Right lobe of liver (tissue), 6 donors: ENCODE measurements at regions not wholly inside any gene's neighbourhood (a gene's known extent, or its start where the extent isn't known, plus 50 kb on each side); places are given as distances from the start of the nearest gene placed in this dataset.

Experiments
- ATAC-seq, 4 donors: fragments of 200-7000 bp; cut with Tn5 transposase; one replicate each; pipeline ENCODE4 v1.9.1; 2020; ENCODE audit warnings: mild to moderate bottlenecking in 4 of 4, moderate library complexity in 4 of 4
- DNase-seq, 3 donors: peaks; one replicate each; pipeline ENCODE4 v3.0.0-alpha.2; 2020
- H3K27ac ChIP-seq, 3 donors: fragments of 200-600 bp; one replicate each; pipeline ENCODE4 v1.8.0; 2022
- H3K27me3 ChIP-seq, 2 donors: fragments of 200-600 bp; one replicate each; pipeline ENCODE4 v1.8.0; 2022
- H3K36me3 ChIP-seq, 4 donors: fragments of 200-600 bp; sonication (generic) in 1 of 4; one replicate each; pipeline versions ENCODE4 v1.5.1 to v1.8.0; 2017 to 2022; ENCODE audit warnings: control low read depth in 1 of 4
- H3K4me1 ChIP-seq, 4 donors: fragments of 200-600 bp; sonication (generic) in 1 of 4; one replicate each; pipeline versions ENCODE4 v1.5.1 to v1.8.0; 2017 to 2022; ENCODE audit warnings: control low read depth in 1 of 4
- H3K4me3 ChIP-seq, 3 donors: fragments of 200-600 bp; one replicate each; pipeline ENCODE4 v1.8.0; 2022
- H3K9me3 ChIP-seq, 4 donors: fragments of 200-600 bp; sonication (generic) in 1 of 4; one replicate each; pipeline versions ENCODE4 v1.5.1 to v1.8.0; 2017 to 2022; ENCODE audit warnings: control low read depth in 1 of 4
- CTCF ChIP-seq, 4 donors: fragments of 200-600 bp in 3 of 4; fragments of 450-650 bp in 1 of 4; IDR thresholded peaks; one replicate each; pipeline versions ENCODE4 v1.5.1 to v1.8.0; 2016 to 2022; ENCODE audit warnings: antibody characterized with exemption in 4 of 4, mild to moderate bottlenecking in 2 of 4
- POLR2A ChIP-seq: fragments of 450-650 bp; IDR thresholded peaks from one replicate; pipeline ENCODE4 v1.6.1; 2017; ENCODE audit warnings: antibody characterized with exemption, mild to moderate bottlenecking
- WGBS: methylation state at CpG from one replicate; pipeline ENCODE4 v1.1.6; 2018; ENCODE audit warnings: low coverage, low lambda C conversion rate; ENCODE audit not compliant: insufficient coverage; ENCODE audit errors: missing lambda C conversion rate; 5-methylcytosine and 5-hydroxymethylcytosine counted together
- intact Hi-C, 2 donors: fragments of 100-400 bp; cut with DNase I; formaldehyde crosslinking; loops; one replicate each; pipeline versions ENCODE4 v1.11.2 to v1.14.1; 2022
- donor health status: DM: no; HTN: yes; CAD: no.
- donor health status: DM: no; HTN: no; CAD: no.
- donor health status: DM: no; HTN: no; CAD: no.
- donor health status: DM: no; HTN: yes; CAD: no.
- donor health status: DM: no; HTN: yes; CAD: no.

GRCh38 chr3:145735631-145736030 is 425.4 kb downstream of the PLOD2 start:
- no peak for ATAC-seq
- H3K4me3 ChIP-seq: no peak overlapping the region
- H3K9me3 ChIP-seq: no peaks in the 10 kb centered on the region
- TF ChIP-seq POLR2A (no peak), CTCF (IDR thresholded peaks at IDR 0.05) (no peak)
- no peaks in the 10 kb centered on the region for H3K4me1 ChIP-seq
- no peaks in the 10 kb centered on the region for H3K36me3 ChIP-seq
- 59% methylated on average over 2 of the region's 2 CpGs for WGBS
- no peak for DNase-seq
- no peak overlapping the region for H3K27ac ChIP-seq
- H3K27me3 ChIP-seq: no peaks in the 10 kb centered on the region
- intact Hi-C loops: no loop called here

GRCh38 chr3:145737952-145738351 is 423.0 kb downstream of the PLOD2 start:
- Histone ChIP-seq H3K4me3 (no peak overlapping the region), H3K9me3 (no peaks in the 10 kb centered on the region), H3K4me1 (no peaks in the 10 kb centered on the region), H3K36me3 (no peaks in the 10 kb centered on the region), H3K27ac (no peak overlapping the region), H3K27me3 (no peaks in the 10 kb centered on the region)
- intact Hi-C loops: no loop called here
- no peak for TF ChIP-seq CTCF (IDR thresholded peaks at IDR 0.05)
- TF ChIP-seq POLR2A: no peak
- DNase-seq (no peak), ATAC-seq (no peak)
- 100% methylated on average over 1 of the region's 1 CpG for WGBS

GRCh38 chr3:145739926-145740325 is 421.1 kb downstream of the PLOD2 start:
- no peak for TF ChIP-seq POLR2A
- no peak for TF ChIP-seq CTCF (IDR thresholded peaks at IDR 0.05)
- no peaks in the 10 kb centered on the region for H3K9me3 ChIP-seq
- H3K4me3 ChIP-seq: no peak overlapping the region
- H3K4me1 ChIP-seq: no peaks in the 10 kb centered on the region
- no peaks in the 10 kb centered on the region for H3K36me3 ChIP-seq
- DNase-seq (no peak), ATAC-seq (no peak)
- H3K27me3 ChIP-seq: no peaks in the 10 kb centered on the region
- intact Hi-C loops: no loop called here
- 35% methylated on average over 3 of the region's 4 CpGs for WGBS
- H3K27ac ChIP-seq: no peak overlapping the region

GRCh38 chr3:145750657-145751056 is 410.3 kb downstream of the PLOD2 start:
- Histone ChIP-seq H3K9me3 (no peaks in the 10 kb centered on the region), H3K27me3 (no peaks in the 10 kb centered on the region), H3K4me3 (no peak overlapping the region), H3K4me1 (no peaks in the 10 kb centered on the region), H3K27ac (no peak overlapping the region), H3K36me3 (no peaks in the 10 kb centered on the region)
- DNase-seq (no peak), ATAC-seq (no peak)
- TF ChIP-seq CTCF (IDR thresholded peaks at IDR 0.05) (no peak), POLR2A (no peak)
- WGBS: 30% methylated on average over 2 of the region's 2 CpGs
- intact Hi-C loops: no loop called here

GRCh38 chr3:145752576-145752975 is 408.4 kb downstream of the PLOD2 start:
- DNase-seq (no peak), ATAC-seq (no peak)
- Histone ChIP-seq H3K4me3 (no peak overlapping the region), H3K36me3 (no peaks in the 10 kb centered on the region), H3K27ac (no peak overlapping the region), H3K9me3 (no peaks in the 10 kb centered on the region), H3K4me1 (no peaks in the 10 kb centered on the region), H3K27me3 (no peaks in the 10 kb centered on the region)
- 20% methylated on average over 1 of the region's 1 CpG for WGBS
- intact Hi-C loops: no loop called here
- TF ChIP-seq POLR2A (no peak), CTCF (IDR thresholded peaks at IDR 0.05) (no peak)
